ENCODE measurements at regions not wholly inside any gene's neighbourhood (a gene's known extent, or its start where the extent isn't known, plus 50 kb on each side); places are given as distances from the start of the nearest gene placed in this dataset.

GRCh38 chr14:27605282-27605681 lies 1007.4 kb upstream of the NOVA1 start:
- TF ChIP-seq POLR2A (IDR thresholded peaks at IDR 0.05) (no peak), CTCF (IDR thresholded peaks at IDR 0.05) (no peak)
- Histone ChIP-seq H3K4me3 (replicated peaks in 1 of 3) (no peak overlapping the region), H3K27ac (no peak overlapping the region), H3K36me3 (no peaks in the 10 kb centered on the region), H3K9me3 (no peaks in the 10 kb centered on the region), H3K27me3 (no peaks in the 10 kb centered on the region), H3K4me1 (no peaks in the 10 kb centered on the region)
- DNase-seq = no peak
- intact Hi-C loops (cut with DNase I) = no loop called here
- WGBS, 2 donors = 28% methylated on average over 3 of the region's 3 CpGs

GRCh38 chr14:27608377-27608776 lies 1010.5 kb upstream of the NOVA1 start:
- H3K9me3 ChIP-seq = no peaks in the 10 kb centered on the region
- intact Hi-C loops (cut with DNase I) = no loop called here
- no peak for DNase-seq
- H3K27me3 ChIP-seq = no peaks in the 10 kb centered on the region
- H3K36me3 ChIP-seq = no peaks in the 10 kb centered on the region
- H3K4me3 ChIP-seq (replicated peaks in 1 of 3) = no peak overlapping the region
- TF ChIP-seq CTCF (IDR thresholded peaks at IDR 0.05) (no peak), POLR2A (IDR thresholded peaks at IDR 0.05) (no peak)
- no peak overlapping the region for H3K27ac ChIP-seq
- H3K4me1 ChIP-seq = no peaks in the 10 kb centered on the region
- 93 to 95% methylated on average over 3 of the region's 3 CpGs for WGBS, 2 donors

- intact Hi-C loops (cut with DNase I) = no loop called here
- 58 to 63% methylated on average over 6 of the region's 6 CpGs for WGBS, 2 donors
- no peaks in the 10 kb centered on the region for H3K36me3 ChIP-seq
- no peak for DNase-seq
- no peak overlapping the region for H3K27ac ChIP-seq
- H3K9me3 ChIP-seq = no peaks in the 10 kb centered on the region
- H3K27me3 ChIP-seq = no peaks in the 10 kb centered on the region
- no peaks in the 10 kb centered on the region for H3K4me1 ChIP-seq
- H3K4me3 ChIP-seq (replicated peaks in 1 of 3) = no peak overlapping the region
- TF ChIP-seq POLR2A (IDR thresholded peaks at IDR 0.05) = no peak
- no peak for TF ChIP-seq CTCF (IDR thresholded peaks at IDR 0.05)
These were observed 1014.3 kb upstream of the NOVA1 start for GRCh38 chr14:27612121-27612520.

- Histone ChIP-seq H3K4me3 (replicated peaks in 1 of 3) (no peak overlapping the region), H3K9me3 (no peaks in the 10 kb centered on the region), H3K27me3 (no peaks in the 10 kb centered on the region), H3K27ac (no peak overlapping the region), H3K4me1 (no peaks in the 10 kb centered on the region), H3K36me3 (no peaks in the 10 kb centered on the region)
- 92% methylated on average over 2 of the region's 2 CpGs for WGBS, 2 donors
- no peak for DNase-seq
- intact Hi-C loops (cut with DNase I) = no loop called here
- no peak for TF ChIP-seq POLR2A (IDR thresholded peaks at IDR 0.05)
- TF ChIP-seq CTCF (IDR thresholded peaks at IDR 0.05) = no peak
These were observed 1015.3 kb upstream of the NOVA1 start for GRCh38 chr14:27613102-27613501.

- 95 to 97% methylated on average over 1 of the region's 1 CpG for WGBS, 2 donors
- intact Hi-C loops (cut with DNase I) = no loop called here
These were observed 1025.9 kb upstream of the NOVA1 start for GRCh38 chr14:27623782-27624181.

More at GRCh38 chr14:27623782-27624181, 1025.9 kb upstream of the NOVA1 start:
- no peak for DNase-seq
- Histone ChIP-seq H3K27ac (no peak overlapping the region), H3K4me1 (no peaks in the 10 kb centered on the region), H3K9me3 (no peaks in the 10 kb centered on the region), H3K36me3 (no peaks in the 10 kb centered on the region), H3K27me3 (no peaks in the 10 kb centered on the region), H3K4me3 (replicated peaks in 1 of 3) (no peak overlapping the region)
- TF ChIP-seq CTCF (IDR thresholded peaks at IDR 0.05) (no peak), POLR2A (IDR thresholded peaks at IDR 0.05) (no peak)

Data from thyroid gland (tissue), 4 donors.